ENCODE measurements at regions not wholly inside any gene's neighbourhood (a gene's known extent, or its start where the extent isn't known, plus 50 kb on each side); places are given as distances from the start of the nearest gene placed in this dataset.

DNA sequence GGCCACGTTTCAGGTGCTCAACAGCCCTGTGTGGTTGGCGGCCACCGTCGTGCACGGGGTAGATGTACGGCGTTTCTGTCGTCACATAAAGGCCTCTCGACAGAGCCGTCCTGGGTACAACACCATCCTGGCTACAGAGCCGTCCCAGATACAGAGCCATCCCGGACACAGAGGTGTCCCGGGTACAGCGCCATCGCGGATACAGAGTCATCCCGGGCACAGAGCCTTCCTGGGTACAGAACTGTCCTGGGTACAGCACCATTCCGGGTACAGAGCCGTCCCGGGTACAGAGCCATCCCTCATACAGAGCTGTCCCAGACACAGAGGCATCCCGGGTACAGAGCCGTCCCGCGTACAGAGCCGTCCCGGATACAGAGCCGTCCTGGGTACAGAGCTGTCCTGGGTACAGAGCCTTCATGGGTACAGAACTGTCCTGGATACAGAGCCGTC is 222.7 kb upstream of the SOX1 start:
- DNase-seq (ENCODE audit: low spot score) = no peak

DNA sequence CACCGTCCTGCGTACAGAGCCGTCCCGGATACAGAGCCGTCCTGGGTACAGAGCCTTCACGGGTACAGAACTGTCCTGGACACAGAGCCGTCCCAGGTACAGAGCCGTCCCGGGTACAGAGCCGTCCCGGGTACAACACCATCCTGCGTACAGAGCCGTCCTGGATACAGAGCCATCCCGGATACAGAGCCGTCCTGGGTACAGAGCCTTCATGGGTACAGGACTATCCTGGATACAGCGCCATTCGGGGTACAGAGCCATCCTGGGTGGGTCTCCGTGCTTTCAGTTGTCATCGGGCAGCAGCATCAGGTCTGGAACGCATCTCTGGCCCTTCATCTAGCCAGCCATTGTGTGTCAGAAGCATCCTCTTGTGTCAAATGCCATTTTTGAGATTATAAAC is 222.3 kb upstream of the SOX1 start:
- DNase-seq (ENCODE audit: low spot score) = no peak

DNA sequence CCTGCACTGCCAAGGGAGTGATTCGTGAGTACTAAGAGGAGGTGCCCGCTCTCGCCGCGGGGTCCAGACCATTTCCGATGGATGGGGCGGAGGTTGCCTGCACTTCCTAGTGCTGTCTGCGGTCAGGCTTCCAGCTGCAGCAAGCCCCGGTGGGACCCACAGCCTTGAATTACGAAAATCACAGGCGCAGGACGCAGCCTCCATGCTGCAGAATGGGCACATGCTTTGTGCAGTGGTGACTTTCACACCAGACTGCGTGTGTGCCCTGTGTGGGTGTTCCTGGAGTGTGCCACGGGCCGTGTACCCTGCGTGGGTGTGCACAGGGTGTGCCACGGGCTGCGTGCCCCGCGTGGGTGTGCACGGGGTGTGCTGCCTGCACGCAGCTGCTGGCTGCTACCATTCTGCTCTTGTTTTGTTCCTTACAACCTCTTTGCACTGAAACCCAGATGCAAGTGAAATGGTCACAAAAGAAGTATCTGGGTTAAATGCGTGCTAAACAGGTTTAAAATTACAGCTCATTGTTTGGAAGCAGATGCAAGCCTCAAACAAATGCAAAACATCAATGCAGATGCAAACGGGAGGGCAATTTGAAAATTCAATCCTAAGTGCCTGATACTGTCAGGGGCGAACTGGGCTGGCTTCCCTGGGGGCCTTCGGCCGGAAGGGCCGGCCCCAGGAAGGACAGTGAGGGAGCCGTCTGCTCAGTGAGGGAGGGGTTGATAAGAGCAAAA is 221.2 kb upstream of the SOX1 start:
- no peak for DNase-seq (ENCODE audit: low spot score)

DNA sequence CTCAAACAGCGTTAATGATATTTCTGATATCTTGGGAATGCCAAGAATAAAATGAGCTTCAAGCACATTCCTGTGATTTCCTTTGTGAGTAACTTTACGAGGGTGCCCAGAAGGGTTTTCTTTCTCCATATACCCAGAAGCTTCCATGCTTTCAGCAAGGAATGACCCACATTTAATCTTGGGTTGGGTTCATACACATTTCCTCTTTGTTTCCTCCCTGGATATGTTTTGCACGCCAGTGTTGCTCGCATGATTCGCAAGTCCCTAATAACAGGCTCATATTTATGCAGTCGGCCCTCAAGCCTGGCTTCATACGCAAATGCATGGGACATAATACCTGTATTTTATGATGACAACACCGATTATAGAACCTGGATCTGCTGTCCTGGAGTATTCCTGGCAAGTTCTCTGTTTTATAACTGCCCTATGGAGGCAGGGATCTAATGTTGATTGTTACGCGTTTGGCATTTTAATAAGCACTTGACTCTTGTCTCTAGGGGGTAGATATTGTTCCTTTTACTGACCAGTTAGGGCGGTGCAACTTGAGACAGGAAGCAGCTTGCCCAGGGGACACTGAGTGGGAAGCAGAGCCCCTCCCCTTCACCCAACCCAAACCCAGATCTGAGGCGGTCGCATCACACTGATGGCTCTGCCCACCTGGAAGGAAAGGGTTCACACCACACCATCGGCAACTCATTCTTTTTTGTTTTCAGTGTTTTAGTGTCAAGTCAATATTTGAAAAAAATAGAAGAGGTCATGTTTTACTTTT is 220.4 kb upstream of the SOX1 start:
- DNase-seq (ENCODE audit: low spot score) = no peak

DNA sequence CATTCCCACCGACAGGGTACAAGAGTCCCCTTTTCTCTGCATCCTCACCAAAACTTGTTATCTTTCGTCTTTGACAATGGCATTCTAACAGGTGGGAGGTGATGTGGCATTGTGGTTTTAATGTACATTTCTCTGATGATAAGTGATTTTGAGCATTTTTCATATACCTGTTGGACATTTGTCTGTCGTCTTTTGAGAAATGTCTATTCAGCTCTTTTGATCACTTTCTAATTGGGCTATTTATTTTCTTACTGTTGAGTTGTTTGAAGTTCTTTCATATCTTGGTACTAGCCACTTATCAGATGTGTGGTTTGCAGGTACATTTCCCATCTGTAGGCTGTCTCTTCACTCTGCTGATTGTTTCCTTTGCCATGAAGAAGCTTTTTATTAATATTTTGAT is 219.0 kb upstream of the SOX1 start:
- DNase-seq (ENCODE audit: low spot score) = no peak

DNA sequence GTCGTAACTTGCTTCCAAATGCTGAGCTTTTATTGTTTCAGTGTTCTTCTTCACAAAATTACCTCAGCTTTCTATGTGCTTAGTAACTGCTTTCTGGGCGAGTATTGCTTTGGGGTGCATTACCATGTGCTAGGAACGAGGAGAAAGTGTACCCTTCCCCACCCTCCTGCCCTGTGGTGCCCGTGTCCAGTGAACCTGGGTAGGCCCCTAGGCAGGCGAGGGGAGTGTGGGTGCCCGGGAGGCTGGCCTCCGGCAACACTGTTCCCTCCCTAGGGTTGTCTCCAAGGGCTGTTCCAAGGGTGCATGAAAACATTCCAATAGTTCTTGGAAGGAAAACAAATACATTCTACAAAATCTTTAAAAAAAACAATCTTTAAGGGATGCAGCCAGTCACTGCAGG is 216.5 kb upstream of the SOX1 start:
- no peak for DNase-seq (ENCODE audit: low spot score)

DNA sequence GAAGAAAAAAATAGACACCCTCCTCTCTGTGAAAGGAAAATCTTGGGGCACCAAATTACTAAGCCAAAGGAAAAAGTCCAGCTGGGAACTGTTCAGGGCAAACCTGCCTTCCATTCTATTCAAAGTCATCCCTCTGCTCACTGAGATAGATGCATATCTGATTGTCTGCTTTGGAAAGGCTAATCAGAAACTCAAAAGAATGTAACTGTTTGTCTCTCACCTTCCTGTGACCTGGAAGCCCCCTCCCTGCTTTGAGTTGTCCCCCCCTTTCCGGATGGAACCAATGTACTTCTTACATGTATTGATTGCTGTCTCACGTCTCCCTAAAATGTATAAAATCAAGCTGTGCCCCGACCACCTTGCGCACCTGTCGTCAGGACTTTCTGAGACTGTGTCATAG is 216.0 kb upstream of the SOX1 start:
- no peak for DNase-seq (ENCODE audit: low spot score)

DNA sequence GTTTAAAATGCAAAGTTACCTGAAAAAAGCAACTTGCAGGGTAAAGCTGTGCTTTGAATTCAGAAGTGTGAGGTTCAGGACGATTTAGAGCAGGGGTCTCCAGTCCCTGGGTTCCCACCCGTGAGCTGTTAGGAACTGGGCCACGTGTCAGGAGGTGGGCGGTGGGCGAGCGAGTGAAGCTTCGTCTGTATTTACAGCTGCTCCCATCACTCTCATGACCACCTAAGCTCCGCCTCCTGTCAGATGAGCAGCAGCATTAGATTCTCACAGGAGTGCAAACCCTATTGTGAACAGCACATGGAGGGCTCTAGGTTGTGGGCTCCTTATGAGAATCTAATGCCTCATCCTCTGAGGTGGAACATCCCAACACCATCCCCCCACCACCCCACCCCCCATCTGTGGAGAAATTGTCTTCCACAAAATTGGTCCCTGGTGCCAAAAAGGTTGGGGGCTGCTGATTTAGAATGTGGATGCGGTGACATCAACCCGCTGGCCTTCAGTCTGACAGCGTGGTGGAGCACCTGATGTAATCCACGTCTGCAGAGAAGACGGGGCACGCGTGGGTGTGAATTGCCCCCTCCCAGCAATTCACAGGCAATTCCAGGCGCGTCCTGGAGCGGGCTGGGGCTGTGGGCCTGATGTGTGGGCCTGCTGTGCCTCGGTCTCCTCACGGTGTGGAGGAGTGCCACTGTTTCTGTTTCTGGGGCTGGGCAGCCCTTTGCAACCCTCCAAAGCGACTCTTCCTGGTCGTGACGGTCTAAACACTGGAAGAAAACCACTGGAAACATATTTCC is 214.0 kb upstream of the SOX1 start:
- DNase-seq (ENCODE audit: low spot score) = no peak

DNA sequence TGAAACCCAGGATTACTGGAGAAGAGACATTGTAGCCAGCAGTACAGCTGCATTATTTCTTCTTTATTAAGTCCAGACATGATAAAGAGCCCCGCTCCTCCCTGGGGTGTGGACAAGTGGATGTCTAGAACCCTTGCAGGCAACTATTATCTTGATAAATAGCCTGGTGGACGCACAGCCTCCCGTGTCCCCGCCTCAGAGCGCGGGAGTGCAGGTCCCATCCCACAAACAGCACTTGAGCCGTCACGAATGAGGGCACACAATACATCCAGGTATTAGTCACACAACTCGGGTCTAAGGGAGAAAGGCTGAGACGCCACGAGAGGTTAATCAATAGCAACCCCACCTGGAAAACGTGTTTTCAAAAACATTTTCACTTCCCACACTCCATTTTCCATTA is 213.2 kb upstream of the SOX1 start:
- no peak for DNase-seq (ENCODE audit: low spot score)

DNA sequence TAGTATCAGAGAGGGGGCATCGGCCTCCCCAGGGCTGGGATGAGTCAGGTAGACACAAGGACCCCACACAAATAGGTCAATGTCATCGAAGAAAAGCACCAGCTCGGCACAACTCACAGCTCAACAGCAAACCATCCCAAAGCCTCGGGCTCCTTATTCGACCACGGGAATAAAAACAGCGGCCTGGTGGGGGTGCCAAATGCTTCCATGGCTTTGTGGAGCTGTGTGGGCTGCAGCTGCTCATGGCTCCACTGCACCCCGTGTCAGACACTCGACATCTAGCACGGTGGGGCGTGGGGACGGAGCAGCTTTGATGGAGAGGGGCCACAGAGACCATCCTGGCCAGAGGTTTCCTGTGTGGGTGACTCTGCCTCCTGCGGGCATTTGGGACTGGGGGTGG is 212.5 kb upstream of the SOX1 start:
- no peak for DNase-seq (ENCODE audit: low spot score)

DNA sequence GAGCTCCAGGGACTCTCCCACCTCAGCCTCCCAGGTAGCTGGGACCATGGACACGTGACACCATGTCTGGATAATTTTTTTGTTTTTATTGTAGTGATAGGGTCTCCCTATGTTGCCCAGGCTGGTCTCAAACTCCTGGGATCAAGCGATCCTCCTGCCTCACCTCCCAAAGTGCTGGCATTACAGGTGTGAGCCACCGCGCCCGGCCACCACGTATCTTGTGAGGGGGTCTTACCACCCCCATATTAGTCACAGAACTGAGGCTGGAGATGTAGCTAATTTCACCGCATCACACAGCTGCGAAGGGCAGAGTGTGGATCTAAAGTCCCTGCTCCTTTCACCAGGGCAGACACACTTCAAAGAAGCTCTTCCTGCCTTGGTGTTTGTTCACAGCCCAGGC is 211.8 kb upstream of the SOX1 start:
- DNase-seq (ENCODE audit: low spot score) = no peak

DNA sequence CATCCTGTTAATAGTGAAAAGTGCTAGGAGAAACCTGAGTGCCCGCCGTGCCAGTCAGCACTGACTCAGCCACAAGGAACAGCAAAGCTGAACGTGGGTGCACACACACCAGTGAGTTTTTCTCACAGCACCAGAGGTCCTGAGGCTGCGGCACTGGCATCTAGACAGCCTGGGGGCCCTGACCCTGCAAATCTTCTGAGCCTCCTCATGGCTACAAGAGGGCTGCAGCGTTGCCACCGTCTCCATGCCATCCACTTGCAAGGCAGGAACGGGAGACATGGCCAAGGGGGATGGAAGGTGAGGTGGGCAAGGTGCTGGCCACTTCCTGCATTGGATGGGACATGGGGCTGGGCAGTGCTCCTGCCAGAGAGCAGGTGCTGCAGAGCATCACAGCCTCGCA is 211.2 kb upstream of the SOX1 start:
- no peak for DNase-seq (ENCODE audit: low spot score)

DNA sequence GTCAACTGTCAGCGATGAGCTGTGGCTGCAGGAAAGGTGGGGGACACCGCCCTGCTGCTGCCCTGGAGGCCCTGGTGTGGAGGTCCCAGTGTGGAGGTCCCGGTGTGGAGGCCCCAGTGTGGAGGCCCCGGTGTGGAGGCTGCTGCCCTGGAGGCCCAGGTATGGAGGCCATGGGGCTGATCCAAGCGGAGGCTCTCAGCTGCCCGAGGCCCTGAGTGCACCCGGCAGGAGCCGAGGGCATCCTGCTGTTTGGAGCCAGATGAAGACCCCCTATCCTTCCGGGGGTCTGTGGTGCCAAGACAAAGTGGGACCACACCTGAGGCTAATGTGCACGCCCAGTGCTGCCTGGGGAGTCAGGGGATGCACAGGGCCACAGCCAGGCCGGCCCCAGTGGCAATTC is 210.4 kb upstream of the SOX1 start:
- no peak for DNase-seq (ENCODE audit: low spot score)

DNA sequence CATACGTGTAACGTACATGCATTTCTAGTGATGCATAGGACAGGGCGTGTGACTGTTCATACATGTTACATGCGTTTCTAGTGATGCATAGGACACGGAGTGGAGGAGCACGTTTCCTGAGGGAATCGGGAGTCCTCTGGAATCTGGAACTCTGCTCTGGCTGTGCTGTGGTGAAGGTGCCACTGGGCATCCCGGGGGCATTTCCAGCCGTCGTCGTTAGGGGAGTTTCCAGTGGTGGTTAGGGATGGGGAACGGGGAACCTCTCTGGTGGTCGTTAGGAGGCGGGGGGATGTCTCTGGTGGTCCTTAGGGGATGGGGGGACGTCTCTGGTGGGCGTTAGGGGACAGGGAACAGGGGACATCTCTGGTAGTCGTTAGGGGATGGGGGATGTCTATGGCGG is 209.6 kb upstream of the SOX1 start:
- DNase-seq (ENCODE audit: low spot score) = no peak

DNA sequence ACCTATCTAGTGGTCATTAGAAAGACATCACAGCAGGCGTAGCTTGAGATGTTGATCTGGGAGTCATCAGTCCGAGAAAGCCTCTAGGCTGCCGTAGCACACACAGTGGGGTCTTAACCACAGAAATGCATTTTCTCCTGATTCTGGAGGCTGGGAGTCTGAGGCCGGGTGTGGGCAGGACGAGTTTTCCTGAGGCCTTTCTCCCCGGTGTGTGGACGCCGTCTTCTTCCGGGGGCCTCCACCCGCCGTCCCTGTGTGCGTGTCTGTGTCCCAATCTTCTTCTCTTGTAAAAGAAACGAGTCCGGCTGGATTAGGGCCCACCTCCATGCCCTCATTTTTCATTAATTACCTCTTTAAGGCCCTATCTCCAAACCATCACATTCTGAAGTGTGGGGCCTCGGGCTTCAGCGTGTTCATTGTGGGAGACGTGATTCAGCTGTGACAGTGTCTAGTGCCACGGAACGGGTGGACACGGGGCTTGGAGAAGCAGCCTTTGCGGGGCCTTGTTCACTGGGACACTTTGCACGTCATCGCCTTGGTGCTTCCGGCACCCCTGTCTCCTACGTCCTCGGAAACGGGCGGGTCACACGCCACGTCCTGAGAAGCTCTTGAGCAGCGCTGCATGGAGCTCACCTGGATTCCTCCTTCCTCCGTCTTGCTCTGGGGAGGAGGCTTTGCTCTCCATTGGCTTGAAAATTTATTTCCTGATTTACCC is 208.9 kb upstream of the SOX1 start:
- DNase-seq (ENCODE audit: low spot score) = no peak

DNA sequence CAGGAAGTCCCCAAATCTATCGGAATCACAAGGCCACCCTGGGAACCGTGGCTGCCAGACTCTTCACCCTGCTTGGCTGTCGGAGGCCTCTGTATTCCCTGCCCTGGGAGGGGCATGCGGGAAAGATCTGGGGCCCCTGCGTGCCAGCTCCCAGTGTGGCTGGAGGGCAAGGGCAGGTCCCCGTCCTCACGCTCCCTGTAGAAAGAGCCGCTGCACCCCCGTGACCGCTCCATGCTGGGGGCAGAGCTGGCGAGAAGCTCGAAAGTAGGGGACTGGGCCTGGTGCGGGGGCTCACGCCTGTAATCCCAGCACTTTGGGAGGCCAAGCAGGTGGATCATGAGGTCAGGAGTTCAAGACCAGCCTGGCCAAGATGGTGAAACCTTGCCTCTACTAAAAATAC is 208.4 kb upstream of the SOX1 start:
- no peak for DNase-seq (ENCODE audit: low spot score)

DNA sequence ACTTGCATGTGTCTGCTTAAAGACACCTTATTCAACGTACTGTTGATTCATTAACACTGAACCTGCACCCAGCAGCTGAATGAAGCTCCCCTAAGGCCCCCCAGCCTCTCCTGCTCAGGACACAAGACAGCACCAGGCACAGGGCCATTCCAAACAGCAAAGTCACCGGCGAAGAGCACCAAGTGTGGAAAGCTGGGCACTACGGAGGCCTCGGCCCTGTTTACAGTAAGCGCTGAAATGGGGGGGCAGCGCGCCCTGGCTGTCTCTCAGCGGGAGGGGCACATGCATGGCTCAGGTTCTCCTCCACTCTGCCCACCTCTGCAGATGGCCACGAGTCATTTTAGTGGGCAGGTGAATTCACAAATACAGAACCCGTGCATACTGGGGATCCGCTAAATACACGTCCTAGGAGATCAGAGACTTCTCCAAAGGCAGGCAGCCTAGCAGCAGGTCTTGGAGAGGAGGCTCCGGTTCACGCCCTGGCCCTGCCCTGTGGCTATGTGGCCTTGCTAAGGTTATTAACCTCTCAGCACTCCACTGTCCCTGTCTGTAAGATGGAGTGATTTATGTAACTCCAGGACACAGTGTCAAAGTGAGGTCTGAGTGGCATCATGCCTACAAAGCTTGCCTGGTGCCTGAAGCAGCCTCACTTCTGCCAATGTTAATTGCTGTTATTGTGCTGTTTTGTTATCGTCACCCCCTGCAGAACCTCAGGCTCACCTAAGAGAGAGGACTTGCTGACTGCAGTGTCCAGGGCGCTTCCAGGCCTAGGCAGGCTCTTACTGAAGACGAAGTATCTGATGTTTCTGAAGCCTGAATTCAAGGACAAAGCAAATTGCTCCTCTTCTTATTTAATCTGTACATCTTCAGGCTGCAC is 207.4 kb upstream of the SOX1 start:
- no peak for DNase-seq (ENCODE audit: low spot score)

DNA sequence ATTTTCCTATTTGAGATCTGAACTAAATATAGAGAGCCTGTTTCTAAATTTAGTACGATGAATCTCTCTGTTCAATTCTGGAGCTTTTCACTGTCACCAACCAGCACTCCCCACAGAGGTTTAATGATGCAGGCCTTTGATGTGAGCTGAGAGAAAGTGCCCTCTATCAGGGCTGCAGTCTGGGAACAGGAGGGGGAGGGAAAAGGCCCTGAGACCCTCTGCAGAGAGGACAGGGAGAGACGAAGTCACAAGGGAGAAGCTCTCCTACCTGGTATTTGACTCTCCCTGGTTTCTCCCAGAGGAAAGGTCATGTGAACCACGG is 206.8 kb upstream of the SOX1 start:
- no peak for DNase-seq (ENCODE audit: low spot score)

DNA sequence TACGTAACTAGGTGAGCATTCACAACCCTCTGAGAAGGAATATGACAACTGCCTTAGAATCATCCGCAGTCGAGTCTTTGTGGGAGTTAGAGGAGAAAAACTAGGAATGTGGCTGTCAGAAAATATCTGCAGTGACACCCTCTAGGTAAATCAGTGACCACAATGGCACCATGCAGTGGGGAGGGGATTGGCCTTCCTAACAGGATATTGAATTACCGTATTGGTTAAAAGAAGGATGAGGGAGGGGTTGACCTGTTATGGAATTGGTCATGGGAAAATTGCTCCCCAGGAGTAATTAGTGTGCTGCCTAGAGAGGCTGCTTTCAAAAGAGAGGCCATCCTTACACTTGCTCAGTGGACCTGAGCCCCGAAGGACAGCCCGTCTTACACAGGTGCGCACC is 205.6 kb upstream of the SOX1 start:
- no peak for DNase-seq (ENCODE audit: low spot score)

DNA sequence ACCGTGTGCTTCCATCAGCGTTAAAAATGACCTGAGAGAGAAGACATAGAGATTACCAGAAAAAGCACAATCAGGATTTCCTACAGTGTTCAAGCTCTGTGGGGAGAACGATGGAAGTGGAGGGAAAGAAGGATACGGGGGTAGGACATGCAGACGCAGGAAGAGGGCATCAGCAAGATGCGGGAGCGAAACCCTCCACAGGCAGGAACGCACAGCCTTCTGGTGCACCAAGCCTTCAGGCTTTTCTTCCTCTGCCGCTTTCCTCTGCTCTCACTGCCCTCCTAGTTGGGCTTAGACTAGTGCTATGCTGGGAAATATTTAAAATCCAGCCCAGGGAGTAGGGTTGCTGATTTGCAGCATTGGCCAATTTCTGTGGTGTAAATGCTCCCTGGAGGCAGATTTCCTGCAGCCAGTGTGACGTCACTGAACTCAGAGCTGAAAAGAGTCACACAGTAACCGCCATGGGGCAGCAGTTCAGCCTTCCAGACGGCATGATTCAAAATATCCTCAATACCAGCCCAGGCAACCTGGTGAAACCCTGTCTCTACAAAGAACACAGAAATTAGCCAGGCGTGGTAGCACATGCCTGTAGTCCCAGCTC is 205.1 kb upstream of the SOX1 start:
- peak; percentile 23 for DNase-seq (ENCODE audit: low spot score)
